Mesendoderm (in vitro differentiated cells): ENCODE measurements at regions not wholly inside any gene's neighbourhood (a gene's known extent, or its start where the extent isn't known, plus 50 kb on each side); places are given as distances from the start of the nearest gene placed in this dataset.

Source experiments
- DNase-seq: peaks from one replicate; pipeline ENCODE4 v3.0.0; 2013
- H2AK5ac ChIP-seq: 2 replicates; pipeline ENCODE4 v1.6.1; 2013; ENCODE audit warnings: low read length, inconsistent platforms
- H2BK120ac ChIP-seq: 2 replicates; pipeline ENCODE4 v1.6.1; 2013; ENCODE audit warnings: low read depth, mild to moderate bottlenecking, low read length, moderate library complexity, mixed read lengths
- H2BK15ac ChIP-seq: replicated peaks from 2 replicates; pipeline ENCODE4 v1.6.1; 2013; ENCODE audit warnings: low read depth, mild to moderate bottlenecking, moderate library complexity
- H2BK5ac ChIP-seq: 2 replicates; pipeline ENCODE4 v1.6.1; 2013; ENCODE audit warnings: low read length, inconsistent platforms
- H3K18ac ChIP-seq: 2 replicates; pipeline ENCODE4 v1.6.1; 2013; ENCODE audit warnings: mild to moderate bottlenecking, low read length, mixed read lengths
- H3K23ac ChIP-seq: one replicate; pipeline ENCODE4 v1.6.1; 2013; ENCODE audit warnings: low read length
- H3K27ac ChIP-seq: 2 replicates; pipeline ENCODE4 v1.5.1; 2013; ENCODE audit warnings: low read depth, mild to moderate bottlenecking, inconsistent platforms, low read length, moderate library complexity
- H3K27me3 ChIP-seq: 2 replicates; pipeline ENCODE4 v1.6.1; 2013; ENCODE audit warnings: low read length, control low read depth, mild to moderate bottlenecking, inconsistent platforms; ENCODE audit not compliant: insufficient read depth, poor library complexity
- H3K36me3 ChIP-seq: 2 replicates; pipeline ENCODE4 v1.6.1; 2013; ENCODE audit warnings: low read length, inconsistent platforms; ENCODE audit not compliant: control insufficient read depth, insufficient read depth
- H3K4ac ChIP-seq: one replicate; pipeline ENCODE4 v1.6.1; 2013; ENCODE audit warnings: low read depth, mild to moderate bottlenecking, low read length, moderate library complexity
- H3K4me1 ChIP-seq: 2 replicates; pipeline ENCODE4 v1.6.1; 2013; ENCODE audit warnings: low read depth, low read length, inconsistent platforms; ENCODE audit not compliant: control insufficient read depth
- H3K4me2 ChIP-seq: 2 replicates; pipeline ENCODE4 v1.6.1; 2013; ENCODE audit warnings: low read length
- H3K4me3 ChIP-seq: 2 replicates; pipeline ENCODE4 v1.5.1; 2013; ENCODE audit warnings: mild to moderate bottlenecking, low read length
- H3K56ac ChIP-seq: one replicate; pipeline ENCODE4 v1.6.1; 2013; ENCODE audit warnings: low read length
- H3K79me1 ChIP-seq: 2 replicates; pipeline ENCODE4 v1.6.1; 2013; ENCODE audit warnings: low read length, inconsistent platforms
- H3K79me2 ChIP-seq: 2 replicates; pipeline ENCODE4 v1.6.1; 2013; ENCODE audit warnings: mild to moderate bottlenecking, low read length; ENCODE audit not compliant: control insufficient read depth, insufficient read depth
- H3K9ac ChIP-seq: 2 replicates; pipeline ENCODE4 v1.6.1; 2013; ENCODE audit warnings: low read length, inconsistent platforms
- H4K5ac ChIP-seq: one replicate; pipeline ENCODE4 v1.6.1; 2013; ENCODE audit warnings: low read length
- H4K8ac ChIP-seq: one replicate; pipeline ENCODE4 v1.6.1; 2013; ENCODE audit warnings: low read depth, mild to moderate bottlenecking, control low read depth, low read length, moderate library complexity
- WGBS: extraction: QIAGEN DNeasy Blood & Tissue Kit; methylation state at CpG from one replicate; pipeline ENCODE4 v1.1.7; 2013; ENCODE audit warnings: low lambda C conversion rate, missing lambda C conversion rate; ENCODE audit not compliant: insufficient coverage; ENCODE audit errors: extremely low coverage; 5-methylcytosine and 5-hydroxymethylcytosine counted together

GRCh38 chr16:17901309-17901708 is 430.5 kb upstream of the XYLT1 start:
- H3K79me1 ChIP-seq, result no peaks in the 10 kb centered on the region
- no peaks in the 10 kb centered on the region for H3K79me2 ChIP-seq
- no peak overlapping the region for H3K9ac ChIP-seq
- H3K56ac ChIP-seq, result no peak overlapping the region
- no peaks in the 10 kb centered on the region for H3K4me1 ChIP-seq
- no peak overlapping the region for H2BK120ac ChIP-seq
- H3K23ac ChIP-seq, result no peak overlapping the region
- no peaks in the 10 kb centered on the region for H3K36me3 ChIP-seq
- H3K27ac ChIP-seq, result no peak overlapping the region
- DNase-seq, result no peak
- no peak overlapping the region for H3K18ac ChIP-seq
- H2BK5ac ChIP-seq, result no peak overlapping the region
- H4K8ac ChIP-seq, result no peak overlapping the region
- WGBS, result no CpG with 5 or more reads among the region's 1 CpG
- no peak overlapping the region for H2AK5ac ChIP-seq
- H3K4ac ChIP-seq, result no peak overlapping the region
- no peak overlapping the region for H3K4me3 ChIP-seq
- no peak overlapping the region for H4K5ac ChIP-seq
- no peaks in the 10 kb centered on the region for H3K27me3 ChIP-seq
- H3K4me2 ChIP-seq, result no peak overlapping the region
- H2BK15ac ChIP-seq, result no peak overlapping the region

GRCh38 chr16:17899141-17899540 is 428.4 kb upstream of the XYLT1 start:
- Histone ChIP-seq H2BK5ac (no peak overlapping the region), H3K4me3 (no peak overlapping the region), H3K4ac (no peak overlapping the region), H2BK120ac (no peak overlapping the region), H2BK15ac (no peak overlapping the region), H4K8ac (no peak overlapping the region), H4K5ac (no peak overlapping the region), H3K18ac (no peak overlapping the region), H3K9ac (no peak overlapping the region), H3K27ac (no peak overlapping the region), H3K4me1 (no peaks in the 10 kb centered on the region), H3K79me2 (no peaks in the 10 kb centered on the region), H3K23ac (no peak overlapping the region), H3K4me2 (no peak overlapping the region), H3K36me3 (no peaks in the 10 kb centered on the region), H3K56ac (no peak overlapping the region), H2AK5ac (no peak overlapping the region), H3K79me1 (no peaks in the 10 kb centered on the region), H3K27me3 (no peaks in the 10 kb centered on the region)
- no peak for DNase-seq
- WGBS, result no CpG with 5 or more reads among the region's 1 CpG

GRCh38 chr16:17887963-17888362 is 417.2 kb upstream of the XYLT1 start:
- WGBS, result no CpG with 5 or more reads among the region's 3 CpGs
- no peaks in the 10 kb centered on the region for H3K36me3 ChIP-seq
- H3K4ac ChIP-seq, result no peak overlapping the region

GRCh38 chr16:17885659-17886207 is 415.0 kb upstream of the XYLT1 start:
- no CpG with 5 or more reads among the region's 7 CpGs for WGBS
- no peaks in the 10 kb centered on the region for H3K27me3 ChIP-seq
- H3K18ac ChIP-seq, result no peak overlapping the region
- no peak overlapping the region for H3K4ac ChIP-seq
- no peak overlapping the region for H3K4me3 ChIP-seq
- no peak overlapping the region for H2BK15ac ChIP-seq
- no peak overlapping the region for H2BK120ac ChIP-seq
- no peak overlapping the region for H3K27ac ChIP-seq
- no peak overlapping the region for H4K5ac ChIP-seq
- no peak overlapping the region for H2AK5ac ChIP-seq
- no peaks in the 10 kb centered on the region for H3K79me2 ChIP-seq
- no peak overlapping the region for H2BK5ac ChIP-seq
- H3K4me1 ChIP-seq, result no peaks in the 10 kb centered on the region
- no peak overlapping the region for H3K9ac ChIP-seq
- H3K23ac ChIP-seq, result no peak overlapping the region
- no peak overlapping the region for H4K8ac ChIP-seq
- DNase-seq, result peak; percentile 28
- H3K36me3 ChIP-seq, result no peaks in the 10 kb centered on the region
- H3K56ac ChIP-seq, result no peak overlapping the region
- H3K79me1 ChIP-seq, result no peaks in the 10 kb centered on the region
- H3K4me2 ChIP-seq, result no peak overlapping the region

More at GRCh38 chr16:17887963-17888362, 417.2 kb upstream of the XYLT1 start:
- Histone ChIP-seq H3K4me1 (no peaks in the 10 kb centered on the region), H3K4me3 (no peak overlapping the region), H2BK120ac (no peak overlapping the region), H2BK15ac (no peak overlapping the region), H3K27ac (no peak overlapping the region), H3K23ac (no peak overlapping the region), H4K8ac (no peak overlapping the region), H3K18ac (no peak overlapping the region), H3K79me2 (no peaks in the 10 kb centered on the region), H3K27me3 (no peaks in the 10 kb centered on the region), H3K56ac (no peak overlapping the region), H3K79me1 (no peaks in the 10 kb centered on the region), H2AK5ac (no peak overlapping the region), H3K4me2 (no peak overlapping the region), H3K9ac (no peak overlapping the region), H2BK5ac (no peak overlapping the region), H4K5ac (no peak overlapping the region)
- DNase-seq, result no peak

- no peak overlapping the region for H3K9ac ChIP-seq
- no peak overlapping the region for H3K4ac ChIP-seq
- no peak overlapping the region for H2BK15ac ChIP-seq
- no peak overlapping the region for H4K8ac ChIP-seq
- no peak overlapping the region for H3K4me2 ChIP-seq
- no peak overlapping the region for H3K23ac ChIP-seq
- H3K27me3 ChIP-seq, result no peaks in the 10 kb centered on the region
- no peak overlapping the region for H3K4me3 ChIP-seq
- H4K5ac ChIP-seq, result no peak overlapping the region
- H2BK120ac ChIP-seq, result no peak overlapping the region
- H3K4me1 ChIP-seq, result no peaks in the 10 kb centered on the region
- H3K79me2 ChIP-seq, result no peaks in the 10 kb centered on the region
- no peak overlapping the region for H2AK5ac ChIP-seq
- DNase-seq, result no peak
- WGBS, result no CpG with 5 or more reads among the region's 2 CpGs
- no peak overlapping the region for H2BK5ac ChIP-seq
- H3K18ac ChIP-seq, result no peak overlapping the region
- no peak overlapping the region for H3K56ac ChIP-seq
- H3K79me1 ChIP-seq, result no peaks in the 10 kb centered on the region
- H3K27ac ChIP-seq, result no peak overlapping the region
- no peaks in the 10 kb centered on the region for H3K36me3 ChIP-seq
Measured at GRCh38 chr16:17877821-17878360, 407.1 kb upstream of the XYLT1 start.

- H3K27ac ChIP-seq, result no peak overlapping the region
- H3K4me1 ChIP-seq, result no peaks in the 10 kb centered on the region
- no peak overlapping the region for H4K5ac ChIP-seq
- H2AK5ac ChIP-seq, result no peak overlapping the region
- H3K18ac ChIP-seq, result no peak overlapping the region
- H3K23ac ChIP-seq, result no peak overlapping the region
- H3K36me3 ChIP-seq, result no peaks in the 10 kb centered on the region
- H3K4me2 ChIP-seq, result no peak overlapping the region
- no peak overlapping the region for H2BK5ac ChIP-seq
- WGBS, result no CpG with 5 or more reads among the region's 5 CpGs
- no peak for DNase-seq
- no peak overlapping the region for H3K4ac ChIP-seq
- H2BK15ac ChIP-seq, result no peak overlapping the region
- no peaks in the 10 kb centered on the region for H3K79me1 ChIP-seq
- H2BK120ac ChIP-seq, result no peak overlapping the region
- no peak overlapping the region for H4K8ac ChIP-seq
- H3K56ac ChIP-seq, result no peak overlapping the region
- no peaks in the 10 kb centered on the region for H3K79me2 ChIP-seq
- no peak overlapping the region for H3K9ac ChIP-seq
- H3K27me3 ChIP-seq, result no peaks in the 10 kb centered on the region
- H3K4me3 ChIP-seq, result no peak overlapping the region
Measured at GRCh38 chr16:17866996-17867395, 396.2 kb upstream of the XYLT1 start.
